Endodermal cell (in vitro differentiated cells): ENCODE measurements at regions not wholly inside any gene's neighbourhood (a gene's known extent, or its start where the extent isn't known, plus 50 kb on each side); places are given as distances from the start of the nearest gene placed in this dataset.

ENCODE experiments used
- DNase-seq: peaks from one replicate; pipeline ENCODE4 v3.0.0-alpha.2; 2017
- H3K27ac ChIP-seq: 2 replicates; pipeline ENCODE4 v1.5.1; 2013; ENCODE audit warnings: mild to moderate bottlenecking, low read depth, low read length, moderate library complexity
- H3K27me3 ChIP-seq: 2 replicates; pipeline ENCODE4 v1.6.1; 2013; ENCODE audit warnings: mild to moderate bottlenecking, low read length, moderate library complexity; ENCODE audit not compliant: insufficient read depth, control insufficient read depth, poor library complexity, severe bottlenecking
- H3K36me3 ChIP-seq: 2 replicates; pipeline ENCODE4 v1.7.0; 2013; ENCODE audit warnings: mild to moderate bottlenecking, low read length, moderate library complexity; ENCODE audit not compliant: control insufficient read depth, insufficient read depth
- H3K4me1 ChIP-seq: one replicate; pipeline ENCODE4 v1.7.0; 2013; ENCODE audit warnings: low read length; ENCODE audit not compliant: control insufficient read depth, insufficient read depth
- H3K4me3 ChIP-seq: 2 replicates; pipeline ENCODE4 v1.5.1; 2013; ENCODE audit warnings: mild to moderate bottlenecking, low read length, moderate library complexity
- H3K9ac ChIP-seq: 2 replicates; pipeline ENCODE4 v1.6.1; 2013; ENCODE audit warnings: mild to moderate bottlenecking, low read length, moderate library complexity; ENCODE audit not compliant: poor library complexity, severe bottlenecking; ENCODE audit errors: extremely low read depth
- H3K9me3 ChIP-seq: 2 replicates; pipeline ENCODE4 v1.6.1; 2013; ENCODE audit warnings: mild to moderate bottlenecking, low read length, moderate library complexity; ENCODE audit not compliant: control insufficient read depth
- H3K27ac Mint-ChIP-seq: 2 replicates; pipeline ENCODE4 v1.8.0; 2020; ENCODE audit warnings: mixed read lengths
- H3K27me3 Mint-ChIP-seq: 2 replicates; pipeline ENCODE4 v1.8.0; 2021; ENCODE audit warnings: mild to moderate bottlenecking, mixed read lengths; ENCODE audit not compliant: insufficient read depth
- H3K36me3 Mint-ChIP-seq: 2 replicates; pipeline ENCODE4 v1.8.0; 2020; ENCODE audit warnings: low read depth, mixed read lengths
- H3K4me1 Mint-ChIP-seq: 2 replicates; pipeline ENCODE4 v1.8.0; 2020; ENCODE audit warnings: mixed read lengths
- H3K4me3 Mint-ChIP-seq: 2 replicates; pipeline ENCODE4 v1.8.0; 2020; ENCODE audit warnings: mild to moderate bottlenecking, moderate library complexity, mixed read lengths
- H3K9me3 Mint-ChIP-seq: 2 replicates; pipeline ENCODE4 v1.8.0; 2020; ENCODE audit warnings: mild to moderate bottlenecking, mixed read lengths
- CTCF ChIP-seq: fragments of 200-600 bp; sonication (generic); conservative IDR thresholded peaks from 2 replicates; pipeline ENCODE4 v1.5.0; 2021; ENCODE audit warnings: antibody characterized with exemption, mild to moderate bottlenecking
- WGBS, 2 experiments: methylation state at CpG; one replicate each; pipeline versions ENCODE4 v1.1.5 to v1.1.7; 2013; ENCODE audit warnings: missing lambda C conversion rate in 2 of 2, mixed read lengths in 1 of 2; ENCODE audit not compliant: insufficient coverage in 1 of 2, insufficient read length in 1 of 2; 5-methylcytosine and 5-hydroxymethylcytosine counted together

- Mint-ChIP-seq H3K4me3 (no peak overlapping the region), H3K27me3 (no peaks in the 10 kb centered on the region)
Observed at GRCh38 chr6:23268348-23268747, 699.0 kb downstream of the HDGFL1 start.

GRCh38 chr6:23269436-23269835 lies 700.1 kb downstream of the HDGFL1 start:
- no peak for DNase-seq
- H3K9me3 Mint-ChIP-seq: peaks cover 25% of the 10 kb centered on the region
- H3K4me3 ChIP-seq: no peak overlapping the region
- no peak overlapping the region for H3K9ac ChIP-seq
- 90% methylated on average over 3 of the region's 3 CpGs; no CpG with 5 or more reads in 1 of the 2 experiments for WGBS, 2 experiments
- no peak overlapping the region for H3K27ac ChIP-seq
- H3K27me3 ChIP-seq: no peaks in the 10 kb centered on the region
- H3K4me3 Mint-ChIP-seq: no peak overlapping the region
- H3K9me3 ChIP-seq: peaks cover 49% of the 10 kb centered on the region
- no peak for TF ChIP-seq CTCF
- H3K4me1 Mint-ChIP-seq: peaks cover 2% of the 10 kb centered on the region
- no peaks in the 10 kb centered on the region for H3K36me3 ChIP-seq
- H3K36me3 Mint-ChIP-seq: peaks cover 6% of the 10 kb centered on the region
- no peak overlapping the region for H3K27ac Mint-ChIP-seq
- no peaks in the 10 kb centered on the region for H3K27me3 Mint-ChIP-seq
- no peaks in the 10 kb centered on the region for H3K4me1 ChIP-seq

More at GRCh38 chr6:23268348-23268747, 699.0 kb downstream of the HDGFL1 start:
- Histone ChIP-seq H3K36me3 (no peaks in the 10 kb centered on the region), H3K27ac (no peak overlapping the region), H3K27me3 (no peaks in the 10 kb centered on the region), H3K4me1 (no peaks in the 10 kb centered on the region), H3K9ac (no peak overlapping the region), H3K4me3 (no peak overlapping the region), H3K9me3 (peaks cover 57% of the 10 kb centered on the region)
- WGBS, 2 experiments: 92 to 97% methylated on average over 2 to 4 of the region's 4 CpGs
- no peak for DNase-seq
- Mint-ChIP-seq H3K9me3 (peaks cover 25% of the 10 kb centered on the region), H3K27ac (no peak overlapping the region), H3K4me1 (peaks cover 2% of the 10 kb centered on the region), H3K36me3 (peaks cover 6% of the 10 kb centered on the region)
- TF ChIP-seq CTCF: no peak

- Histone ChIP-seq H3K4me3 (no peak overlapping the region), H3K9ac (no peak overlapping the region), H3K4me1 (no peaks in the 10 kb centered on the region), H3K27ac (no peak overlapping the region), H3K36me3 (no peaks in the 10 kb centered on the region), H3K27me3 (no peaks in the 10 kb centered on the region), H3K9me3 (peaks cover 18% of the 10 kb centered on the region)
- Mint-ChIP-seq H3K4me3 (no peak overlapping the region), H3K27me3 (no peaks in the 10 kb centered on the region), H3K9me3 (no peaks in the 10 kb centered on the region), H3K4me1 (peaks cover 2% of the 10 kb centered on the region), H3K36me3 (no peaks in the 10 kb centered on the region), H3K27ac (no peak overlapping the region)
- no peak for DNase-seq
- no peak for TF ChIP-seq CTCF
Observed at GRCh38 chr6:23272536-23272935, 703.2 kb downstream of the HDGFL1 start.
